ENCODE measurements at regions not wholly inside any gene's neighbourhood (a gene's known extent, or its start where the extent isn't known, plus 50 kb on each side); places are given as distances from the start of the nearest gene placed in this dataset.

DNA sequence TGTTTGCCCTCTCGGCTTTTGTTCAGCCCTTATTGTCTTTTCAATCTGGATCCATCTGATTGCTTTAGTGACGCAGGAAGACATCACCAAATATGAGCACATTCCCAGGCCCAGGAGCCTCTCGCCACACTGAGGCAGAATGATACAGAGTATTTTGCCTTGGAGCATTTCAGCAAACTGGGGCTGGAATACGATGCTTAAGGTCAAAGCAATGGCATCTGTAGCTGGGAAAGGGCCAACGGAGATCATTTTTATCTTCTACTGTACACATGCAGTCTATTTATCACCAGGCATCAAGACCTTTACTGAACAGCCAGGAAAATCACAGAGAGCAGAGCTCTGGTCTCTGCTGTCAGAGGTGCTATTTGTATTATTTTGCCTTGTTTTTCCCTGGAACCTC lies 655.3 kb downstream of the RNF144B start:
- no peak for DNase-seq

- DNase-seq: no peak
Observed at GRCh38 chr6:19050765-19051164, 663.6 kb downstream of the RNF144B start.

DNA sequence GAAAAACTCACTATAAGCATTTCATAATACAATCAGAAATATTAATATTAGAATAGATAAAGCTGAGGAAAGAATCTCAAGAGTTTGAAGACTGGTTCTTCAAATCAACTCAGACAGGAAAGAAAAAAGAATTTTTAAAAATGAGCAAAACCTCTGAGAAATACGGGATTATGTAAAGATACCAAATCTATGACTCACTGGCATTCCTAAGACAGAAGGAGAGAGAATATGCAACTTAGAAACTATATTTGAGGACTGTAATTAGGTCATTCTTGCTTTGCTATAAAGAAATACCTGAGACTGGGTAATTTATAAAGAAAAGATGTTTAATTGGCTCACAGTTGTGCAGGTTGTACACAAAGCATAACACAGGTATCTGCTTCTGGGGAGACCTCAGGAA lies 665.1 kb downstream of the RNF144B start:
- no peak for DNase-seq

- DNase-seq: no peak
Observed at GRCh38 chr6:19059102-19059501, 672.0 kb downstream of the RNF144B start.

GRCh38 chr6:19067165-19067564 lies 680.0 kb downstream of the RNF144B start:
- DNase-seq: no peak

GRCh38 chr6:19070520-19070919 lies 683.4 kb downstream of the RNF144B start:
- DNase-seq: no peak

DNA sequence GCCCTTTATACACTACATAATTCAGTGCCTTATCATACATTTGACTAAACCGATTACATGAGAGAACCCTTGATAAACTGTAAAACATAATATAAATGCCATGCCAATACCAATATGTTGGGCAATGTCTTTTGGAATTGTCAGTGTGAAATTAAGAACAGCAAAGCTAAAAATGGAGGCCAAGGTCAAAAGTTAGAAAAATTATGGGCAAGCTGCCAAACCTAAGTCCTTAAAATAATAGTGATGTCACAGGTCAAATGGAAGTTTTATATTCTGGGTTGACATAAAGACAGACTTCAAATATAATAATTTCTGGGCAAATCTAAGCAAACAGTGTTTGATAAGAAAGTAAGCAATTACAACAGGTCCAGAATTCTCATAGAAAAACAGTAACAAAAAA lies 696.7 kb downstream of the RNF144B start:
- DNase-seq: no peak

- no peak for DNase-seq
Observed at GRCh38 chr6:19086480-19086879, 699.3 kb downstream of the RNF144B start.

DNA sequence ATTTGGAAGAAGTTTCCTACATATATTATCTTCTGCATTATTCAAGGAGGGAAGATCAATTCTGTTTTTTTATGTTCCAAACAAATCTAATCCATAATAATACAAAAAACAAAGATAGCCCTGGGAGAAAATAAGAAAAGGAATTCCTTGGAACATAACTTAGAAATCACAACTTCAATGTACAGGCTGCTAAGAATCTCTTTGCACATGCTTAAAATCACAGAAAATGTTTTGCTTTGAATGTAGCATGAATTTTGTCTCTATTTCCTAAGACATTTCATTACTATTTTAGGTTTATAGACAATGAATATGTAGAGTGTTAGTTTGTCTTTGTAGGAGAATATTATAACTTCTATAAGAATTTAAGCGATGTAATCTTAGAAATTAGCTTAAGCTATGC lies 700.1 kb downstream of the RNF144B start:
- DNase-seq: no peak

DNA sequence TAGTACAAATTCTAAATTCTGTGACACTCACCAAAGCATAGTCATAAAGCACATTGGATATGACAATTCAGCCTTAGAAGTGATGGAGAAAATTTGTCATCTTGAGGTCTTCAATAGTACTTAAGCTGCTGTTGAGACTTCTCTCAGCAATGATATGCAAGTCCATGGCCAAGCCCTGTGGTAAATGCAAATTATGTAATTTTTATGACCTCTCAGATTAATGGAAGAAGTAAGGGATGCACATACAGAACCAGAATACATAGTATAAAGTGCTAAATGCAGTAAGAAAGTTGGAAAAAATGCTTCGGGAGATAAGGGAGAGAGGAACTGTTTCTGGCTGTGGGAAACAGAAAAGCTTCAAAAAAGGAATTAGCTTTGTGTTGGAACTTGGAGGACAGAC lies 700.7 kb downstream of the RNF144B start:
- no peak for DNase-seq

DNA sequence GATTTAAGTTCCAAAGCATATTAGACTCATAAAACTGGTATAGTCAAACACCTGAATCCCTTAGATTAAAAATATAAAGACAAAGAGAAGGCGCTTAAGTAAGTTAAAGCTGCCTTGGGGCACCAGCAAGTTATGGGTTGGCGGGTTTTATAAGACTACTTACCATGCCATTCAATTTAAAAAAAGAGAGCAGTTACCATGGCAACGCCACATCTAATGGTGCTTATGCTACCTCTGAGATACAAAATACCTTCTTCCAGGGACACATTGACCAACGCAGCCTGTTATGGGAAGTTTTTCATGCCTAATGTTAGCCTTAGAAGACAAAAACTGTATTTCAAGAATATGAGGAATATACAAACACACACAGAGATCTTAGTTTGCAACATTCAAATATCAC lies 713.6 kb downstream of the RNF144B start:
- DNase-seq: no peak

GRCh38 chr6:19102936-19103335 lies 715.8 kb downstream of the RNF144B start:
- no peak for DNase-seq

DNA sequence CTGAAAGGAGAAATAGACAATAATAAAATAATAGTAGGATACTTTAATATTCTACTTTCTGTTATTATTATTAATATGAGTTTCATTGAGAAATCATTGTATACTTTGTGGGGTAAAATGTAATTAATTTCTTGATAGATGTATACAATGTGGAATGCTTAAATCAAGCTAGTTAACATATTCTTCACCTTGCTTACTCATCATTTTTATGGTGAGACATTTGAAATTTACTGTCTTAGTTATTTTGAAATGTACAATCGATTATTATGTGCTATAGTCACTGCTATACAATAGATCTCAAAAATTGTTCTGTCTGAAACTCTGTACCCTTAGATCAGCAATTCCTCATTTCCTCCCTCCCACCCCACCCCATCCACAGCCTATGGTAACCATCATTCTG lies 720.3 kb downstream of the RNF144B start:
- no peak for DNase-seq

DNA sequence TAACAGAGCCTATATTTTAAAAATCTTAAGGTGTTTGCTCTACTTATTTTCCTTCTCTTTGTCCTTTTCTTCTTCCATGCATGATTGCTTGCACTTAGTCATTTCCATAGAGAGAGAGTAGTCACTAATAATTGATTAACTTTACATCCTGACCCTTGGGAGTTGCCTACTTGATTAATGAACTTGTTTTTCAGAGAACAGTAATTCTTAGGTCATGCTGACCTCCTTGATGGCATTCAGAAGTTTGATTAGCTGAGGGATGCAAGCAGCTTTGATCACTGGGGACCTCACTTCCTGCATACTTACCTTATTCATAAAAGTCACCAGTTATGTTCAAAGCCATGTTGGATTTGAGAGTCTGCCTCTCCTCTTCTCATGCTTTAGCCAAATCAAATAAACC lies 715.6 kb upstream of the ID4 start:
- DNase-seq: no peak

GRCh38 chr6:19127081-19127480 lies 710.1 kb upstream of the ID4 start:
- no peak for DNase-seq

GRCh38 chr6:19128701-19129100 lies 708.5 kb upstream of the ID4 start:
- no peak for DNase-seq

- no peak for DNase-seq
Observed at GRCh38 chr6:19135706-19136105, 701.5 kb upstream of the ID4 start.

DNA sequence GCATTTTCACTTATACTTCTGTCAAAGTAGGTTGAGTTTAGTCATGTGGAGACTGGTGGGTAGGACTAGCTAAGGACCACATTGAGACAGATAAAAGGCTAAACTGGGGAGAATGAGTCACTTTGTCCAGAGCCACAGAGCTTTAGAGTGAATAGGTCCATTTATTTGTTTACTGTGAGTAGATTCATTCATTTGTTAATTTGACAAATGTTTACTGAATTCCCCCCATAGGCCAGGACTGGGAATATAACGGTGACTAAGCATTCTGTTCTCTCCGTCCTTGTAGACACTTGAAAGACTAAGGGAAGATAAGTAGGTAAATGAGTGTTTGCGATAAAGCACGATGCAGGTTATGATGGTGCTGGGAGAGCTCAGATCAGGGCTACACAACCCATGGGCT lies 699.7 kb upstream of the ID4 start:
- no peak for DNase-seq

GRCh38 chr6:19142275-19142674 lies 694.9 kb upstream of the ID4 start:
- DNase-seq: no peak

DNA sequence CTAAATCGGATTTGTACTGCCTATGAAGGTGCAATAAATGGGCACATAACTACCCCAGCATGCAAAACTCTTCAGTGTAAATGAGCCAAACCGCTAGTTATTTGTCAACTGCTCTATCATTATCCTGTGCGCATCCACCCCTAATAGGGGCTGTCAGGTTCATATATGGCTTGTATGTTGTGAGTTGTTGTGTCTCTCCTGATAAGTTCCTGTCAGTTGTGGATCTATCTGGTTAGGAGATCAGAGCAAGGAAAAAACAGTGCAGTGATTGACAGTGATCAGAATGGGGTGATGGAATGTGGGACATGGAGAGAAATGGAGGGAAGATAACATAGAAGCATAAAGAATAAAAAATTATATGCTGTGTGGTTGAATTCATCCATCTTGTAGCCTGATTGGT lies 686.9 kb upstream of the ID4 start:
- no peak for DNase-seq

DNA sequence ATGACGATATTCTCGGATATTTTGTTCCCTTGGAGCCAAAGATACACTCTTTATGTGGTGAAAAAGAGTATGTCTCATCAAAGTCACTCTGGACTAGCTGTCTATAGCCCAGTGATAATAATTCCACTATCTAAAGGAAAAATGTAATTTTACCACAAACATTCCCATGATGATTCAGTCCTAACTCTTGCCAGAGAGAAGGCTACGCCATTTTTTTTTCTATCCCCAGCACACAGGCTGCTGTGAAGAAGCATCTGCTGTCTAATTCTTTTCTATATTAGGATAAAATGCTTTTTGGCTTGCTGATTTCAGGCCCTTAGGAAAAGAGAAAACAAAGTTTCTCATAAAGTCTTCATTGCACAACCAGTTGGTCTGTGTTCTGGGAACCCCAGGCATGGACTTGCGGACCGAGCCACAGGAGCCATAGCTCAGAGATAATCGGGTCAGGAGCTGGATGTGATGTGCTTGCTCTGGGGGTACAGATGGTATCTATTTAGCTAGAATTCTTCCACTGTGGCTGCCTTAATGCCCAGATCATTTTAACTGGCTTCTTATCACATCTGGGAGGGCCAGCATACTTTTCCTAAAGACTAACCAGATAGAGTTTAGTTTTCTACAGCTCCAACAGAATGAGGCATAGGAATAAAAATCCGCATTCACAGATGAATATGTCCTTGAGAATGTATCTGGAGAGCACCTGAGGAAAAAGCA lies 683.7 kb upstream of the ID4 start:
- no peak for DNase-seq

GRCh38 chr6:19153981-19154295 lies 683.2 kb upstream of the ID4 start:
- no peak for DNase-seq

DNA sequence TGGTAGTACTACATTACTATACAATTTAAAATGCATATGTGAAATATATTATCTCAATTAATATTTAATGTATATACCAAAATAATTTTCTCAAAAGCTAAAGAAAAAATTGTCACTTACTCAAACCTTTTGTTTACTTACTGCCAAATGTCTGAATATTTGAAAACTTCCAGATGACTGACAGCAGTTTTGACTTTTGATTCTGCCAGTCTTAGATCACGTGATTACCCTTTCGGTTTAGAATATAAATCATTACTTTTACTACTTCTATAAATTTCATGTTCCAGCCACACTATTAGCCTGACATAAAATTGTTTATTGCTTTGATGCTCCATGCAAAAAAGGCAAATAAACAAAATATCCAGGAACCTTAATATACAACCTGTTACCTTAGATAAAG lies 680.7 kb upstream of the ID4 start:
- no peak for DNase-seq

DNA sequence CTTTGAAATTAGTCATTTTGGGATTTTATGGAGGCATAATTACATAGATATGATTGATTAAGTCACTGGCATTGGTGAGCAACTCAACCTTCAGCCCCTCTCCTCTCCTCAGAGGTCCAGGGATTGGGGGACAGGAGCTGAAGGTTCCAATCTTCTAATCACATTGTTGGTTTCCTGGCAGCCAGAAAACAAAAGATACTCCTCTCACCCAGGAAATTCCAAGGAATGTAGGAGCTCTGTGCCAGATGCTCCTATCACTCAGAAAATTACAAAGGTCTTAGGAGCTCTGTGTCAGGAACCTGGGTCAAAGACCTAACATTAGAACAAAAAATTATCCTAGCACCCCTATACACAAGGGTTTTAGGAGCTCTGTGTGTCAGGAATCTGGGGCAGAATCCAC lies 679.7 kb upstream of the ID4 start:
- DNase-seq: no peak

DNA sequence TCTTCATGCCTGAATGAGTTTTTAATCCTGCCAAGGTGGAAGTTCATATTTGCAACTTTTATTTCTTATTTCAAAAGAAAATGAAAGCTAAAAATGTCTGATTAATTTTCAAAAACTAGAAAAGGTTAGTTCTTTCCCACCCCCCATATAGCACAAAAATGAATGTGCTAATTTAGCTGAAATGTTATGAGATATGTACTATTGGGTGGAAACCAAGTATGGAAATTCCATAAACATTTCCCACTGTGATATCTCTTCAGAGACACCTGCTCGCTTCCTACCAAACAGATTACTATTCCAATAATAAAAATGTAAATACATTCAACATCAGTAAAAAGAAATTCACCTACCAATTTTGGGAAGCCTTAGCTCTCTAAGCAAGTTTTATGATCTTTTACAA lies 678.6 kb upstream of the ID4 start:
- no peak for DNase-seq

GRCh38 chr6:19159089-19159488 lies 678.1 kb upstream of the ID4 start:
- no peak for DNase-seq
